Stomach smooth muscle (tissue), 2 donors: ENCODE measurements at regions not wholly inside any gene's neighbourhood (a gene's known extent, or its start where the extent isn't known, plus 50 kb on each side); places are given as distances from the start of the nearest gene placed in this dataset.
A peak's percentile ranks its signal among the peaks of the same experiment; 100 is the strongest.

ENCODE experiments used
- H3K27ac ChIP-seq: one replicate; pipeline ENCODE4 v1.7.0; 2013; ENCODE audit warnings: mild to moderate bottlenecking, low read length, inconsistent platforms
- H3K27me3 ChIP-seq, 2 donors: one replicate each; pipeline ENCODE4 v1.7.0; 2013; ENCODE audit warnings: low read length in 2 of 2; ENCODE audit not compliant: insufficient read depth in 2 of 2, control insufficient read depth in 1 of 2
- H3K36me3 ChIP-seq, 2 donors: one replicate each; pipeline ENCODE4 v1.7.0; 2013; ENCODE audit warnings: low read length in 2 of 2; ENCODE audit not compliant: control insufficient read depth in 2 of 2, insufficient read depth in 2 of 2
- H3K4me1 ChIP-seq: one replicate; pipeline ENCODE4 v1.7.0; 2013; ENCODE audit warnings: low read length; ENCODE audit not compliant: control insufficient read depth, insufficient read depth
- H3K4me3 ChIP-seq, 2 donors: one replicate each; pipeline ENCODE4 v1.7.0; 2013; ENCODE audit warnings: low read length in 2 of 2
- H3K9ac ChIP-seq, 2 donors: one replicate each; pipeline ENCODE4 v1.7.0; 2013; ENCODE audit warnings: low read length in 2 of 2, mild to moderate bottlenecking in 1 of 2
- H3K9me3 ChIP-seq, 2 donors: one replicate each; pipeline ENCODE4 v1.7.0; 2013; ENCODE audit warnings: low read length in 2 of 2; ENCODE audit not compliant: control insufficient read depth in 2 of 2
- donor health status: healthy.
- donor health status: Pancreatic carcinoma.

- Histone ChIP-seq H3K4me3 (no peak overlapping the region), H3K4me1 (no peaks in the 10 kb centered on the region), H3K9me3 (no peaks in the 10 kb centered on the region), H3K9ac (no peak overlapping the region), H3K36me3 (no peaks in the 10 kb centered on the region), H3K27me3 (no peaks in the 10 kb centered on the region), H3K27ac (no peak overlapping the region)
Measured at GRCh38 chr21:18460979-18461378, 57.4 kb upstream of the TMPRSS15 start.

- Histone ChIP-seq H3K4me3 (no peak overlapping the region), H3K9me3 (no peaks in the 10 kb centered on the region), H3K4me1 (no peaks in the 10 kb centered on the region), H3K27ac (no peak overlapping the region), H3K27me3 (no peaks in the 10 kb centered on the region), H3K36me3 (no peaks in the 10 kb centered on the region), H3K9ac (no peak overlapping the region)
Measured at GRCh38 chr21:18461743-18462142, 58.2 kb upstream of the TMPRSS15 start.

GRCh38 chr21:18467715-18468114 lies 64.1 kb upstream of the TMPRSS15 start:
- Histone ChIP-seq H3K9ac (no peak overlapping the region), H3K4me1 (no peaks in the 10 kb centered on the region), H3K27me3 (no peaks in the 10 kb centered on the region), H3K36me3 (no peaks in the 10 kb centered on the region), H3K27ac (no peak overlapping the region), H3K9me3 (no peaks in the 10 kb centered on the region), H3K4me3 (no peak overlapping the region)

GRCh38 chr21:18468790-18469189 lies 65.2 kb upstream of the TMPRSS15 start:
- Histone ChIP-seq H3K9me3 (no peaks in the 10 kb centered on the region), H3K27ac (no peak overlapping the region), H3K4me3 (peak overlapping the region in 1 of 2 donors; percentile 40), H3K9ac (no peak overlapping the region), H3K4me1 (no peaks in the 10 kb centered on the region), H3K27me3 (no peaks in the 10 kb centered on the region), H3K36me3 (no peaks in the 10 kb centered on the region)

- H3K27ac ChIP-seq = no peak overlapping the region
Measured at GRCh38 chr21:18476639-18477038, 73.1 kb upstream of the TMPRSS15 start.

GRCh38 chr21:18477043-18477442 lies 73.5 kb upstream of the TMPRSS15 start:
- H3K9ac ChIP-seq = no peak overlapping the region
- H3K36me3 ChIP-seq = no peaks in the 10 kb centered on the region
- no peak overlapping the region for H3K4me3 ChIP-seq
- H3K9me3 ChIP-seq = no peaks in the 10 kb centered on the region
- no peaks in the 10 kb centered on the region for H3K4me1 ChIP-seq
- H3K27ac ChIP-seq = no peak overlapping the region
- H3K27me3 ChIP-seq = no peaks in the 10 kb centered on the region

More at GRCh38 chr21:18476639-18477038, 73.1 kb upstream of the TMPRSS15 start:
- Histone ChIP-seq H3K36me3 (no peaks in the 10 kb centered on the region), H3K9ac (no peak overlapping the region), H3K4me1 (no peaks in the 10 kb centered on the region), H3K4me3 (no peak overlapping the region), H3K27me3 (no peaks in the 10 kb centered on the region), H3K9me3 (no peaks in the 10 kb centered on the region)

- H3K4me3 ChIP-seq = no peak overlapping the region
- no peaks in the 10 kb centered on the region for H3K9me3 ChIP-seq
- H3K27me3 ChIP-seq = no peaks in the 10 kb centered on the region
- H3K4me1 ChIP-seq = no peaks in the 10 kb centered on the region
- H3K36me3 ChIP-seq = no peaks in the 10 kb centered on the region
- H3K27ac ChIP-seq = no peak overlapping the region
- H3K9ac ChIP-seq = no peak overlapping the region
Measured at GRCh38 chr21:18478513-18478912, 74.9 kb upstream of the TMPRSS15 start.

GRCh38 chr21:18488252-18488651 lies 84.7 kb upstream of the TMPRSS15 start:
- Histone ChIP-seq H3K27me3 (no peaks in the 10 kb centered on the region), H3K36me3 (no peaks in the 10 kb centered on the region), H3K9ac (no peak overlapping the region), H3K4me1 (no peaks in the 10 kb centered on the region), H3K4me3 (no peak overlapping the region), H3K9me3 (no peaks in the 10 kb centered on the region), H3K27ac (no peak overlapping the region)

GRCh38 chr21:18493422-18493821 lies 89.8 kb upstream of the TMPRSS15 start:
- H3K4me3 ChIP-seq = no peak overlapping the region
- H3K36me3 ChIP-seq = no peaks in the 10 kb centered on the region
- H3K9me3 ChIP-seq = no peaks in the 10 kb centered on the region
- H3K27me3 ChIP-seq = no peaks in the 10 kb centered on the region
- no peak overlapping the region for H3K9ac ChIP-seq
- H3K4me1 ChIP-seq = no peaks in the 10 kb centered on the region
- no peak overlapping the region for H3K27ac ChIP-seq

GRCh38 chr21:18495523-18495922 lies 91.9 kb upstream of the TMPRSS15 start:
- no peaks in the 10 kb centered on the region for H3K4me1 ChIP-seq
- H3K9me3 ChIP-seq = no peaks in the 10 kb centered on the region
- H3K9ac ChIP-seq = no peak overlapping the region
- H3K4me3 ChIP-seq = no peak overlapping the region
- no peak overlapping the region for H3K27ac ChIP-seq
- no peaks in the 10 kb centered on the region for H3K36me3 ChIP-seq
- no peaks in the 10 kb centered on the region for H3K27me3 ChIP-seq

GRCh38 chr21:18498431-18498830 lies 94.8 kb upstream of the TMPRSS15 start:
- Histone ChIP-seq H3K9ac (no peak overlapping the region), H3K4me3 (no peak overlapping the region), H3K9me3 (no peaks in the 10 kb centered on the region), H3K36me3 (no peaks in the 10 kb centered on the region), H3K27me3 (no peaks in the 10 kb centered on the region), H3K27ac (no peak overlapping the region), H3K4me1 (no peaks in the 10 kb centered on the region)
